ENCODE measurements at regions not wholly inside any gene's neighbourhood (a gene's known extent, or its start where the extent isn't known, plus 50 kb on each side); places are given as distances from the start of the nearest gene placed in this dataset.
"Not testable (repeated sequence)": the region's sequence is repeated elsewhere in the genome, so short reads cannot be mapped to it uniquely, and the experiment has no call there.

DNA sequence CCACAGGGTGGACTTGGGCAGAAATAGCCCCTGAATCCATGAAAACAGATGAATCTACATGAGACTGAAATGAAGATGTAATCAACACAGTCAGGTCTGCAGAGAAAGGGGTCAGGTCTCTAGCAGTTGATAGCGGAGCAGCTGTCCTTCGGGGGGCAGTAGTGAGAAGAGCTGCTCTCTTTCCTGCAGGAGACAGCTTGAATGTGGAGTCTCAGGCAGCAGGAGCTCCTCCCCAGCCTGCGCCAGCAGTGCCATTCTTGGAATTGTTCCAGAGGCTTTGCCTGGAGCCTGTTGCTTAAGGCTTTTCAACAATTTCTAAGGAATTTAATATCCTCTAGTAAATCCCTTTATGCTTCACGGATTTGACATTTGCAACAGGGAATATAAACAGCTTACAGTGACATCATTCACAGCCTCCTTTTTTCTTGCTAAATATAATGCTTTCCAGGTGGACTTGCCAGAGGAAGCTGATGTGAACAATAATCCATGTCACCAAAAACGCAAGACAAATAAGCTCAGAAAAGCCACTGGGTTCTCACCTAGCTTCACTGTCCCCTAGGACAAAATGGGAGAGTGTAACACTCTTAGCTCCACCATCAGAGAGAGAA, 1535.1 kb downstream of the RPIA start:
- H3K27me3 ChIP-seq; intact Hi-C loops (cut with DNase I; ENCODE audit: low total_unique reads); H3K27ac ChIP-seq; H3K4me1 ChIP-seq; DNase-seq; H3K4me3 ChIP-seq; H3K9me3 ChIP-seq; H3K36me3 ChIP-seq: not testable (repeated sequence)
- TF ChIP-seq, protein P1, sequence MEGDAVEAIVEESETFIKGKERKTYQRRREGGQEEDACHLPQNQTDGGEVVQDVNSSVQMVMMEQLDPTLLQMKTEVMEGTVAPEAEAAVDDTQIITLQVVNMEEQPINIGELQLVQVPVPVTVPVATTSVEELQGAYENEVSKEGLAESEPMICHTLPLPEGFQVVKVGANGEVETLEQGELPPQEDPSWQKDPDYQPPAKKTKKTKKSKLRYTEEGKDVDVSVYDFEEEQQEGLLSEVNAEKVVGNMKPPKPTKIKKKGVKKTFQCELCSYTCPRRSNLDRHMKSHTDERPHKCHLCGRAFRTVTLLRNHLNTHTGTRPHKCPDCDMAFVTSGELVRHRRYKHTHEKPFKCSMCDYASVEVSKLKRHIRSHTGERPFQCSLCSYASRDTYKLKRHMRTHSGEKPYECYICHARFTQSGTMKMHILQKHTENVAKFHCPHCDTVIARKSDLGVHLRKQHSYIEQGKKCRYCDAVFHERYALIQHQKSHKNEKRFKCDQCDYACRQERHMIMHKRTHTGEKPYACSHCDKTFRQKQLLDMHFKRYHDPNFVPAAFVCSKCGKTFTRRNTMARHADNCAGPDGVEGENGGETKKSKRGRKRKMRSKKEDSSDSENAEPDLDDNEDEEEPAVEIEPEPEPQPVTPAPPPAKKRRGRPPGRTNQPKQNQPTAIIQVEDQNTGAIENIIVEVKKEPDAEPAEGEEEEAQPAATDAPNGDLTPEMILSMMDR (IDR thresholded peaks at IDR 0.05), result peak in 1 of 7 experiments; percentile 6
- 18 to 40% (median 34%) methylated on average over 4 to 5 of the region's 5 CpGs for WGBS, 5 donors

DNA sequence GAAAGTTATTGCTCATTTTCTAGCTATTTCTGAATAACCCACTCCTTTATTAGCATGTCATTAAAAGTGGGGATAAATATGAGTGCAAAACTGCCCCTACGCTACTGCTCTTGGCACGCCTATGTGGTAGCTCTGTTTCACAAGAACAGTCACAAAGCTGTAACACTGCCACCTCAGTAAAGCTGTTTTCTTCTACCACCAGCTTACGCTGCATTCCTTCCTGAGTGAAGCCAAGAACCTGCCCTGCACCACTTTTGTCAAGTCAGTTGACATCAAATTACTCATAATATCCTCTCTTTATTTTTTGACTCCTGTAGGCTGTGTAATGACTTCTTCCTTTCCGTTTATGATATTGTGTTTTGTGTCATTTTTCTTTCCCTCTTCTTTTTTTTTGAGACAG, 1539.7 kb downstream of the RPIA start:
- H3K27ac ChIP-seq; H3K4me3 ChIP-seq; H3K4me1 ChIP-seq; H3K9me3 ChIP-seq; DNase-seq; H3K27me3 ChIP-seq; intact Hi-C loops (cut with DNase I; ENCODE audit: low total_unique reads); H3K36me3 ChIP-seq: not testable (repeated sequence)
- 77 to 88% (median 80%) methylated on average over 4 of the region's 4 CpGs for WGBS, 5 donors

DNA sequence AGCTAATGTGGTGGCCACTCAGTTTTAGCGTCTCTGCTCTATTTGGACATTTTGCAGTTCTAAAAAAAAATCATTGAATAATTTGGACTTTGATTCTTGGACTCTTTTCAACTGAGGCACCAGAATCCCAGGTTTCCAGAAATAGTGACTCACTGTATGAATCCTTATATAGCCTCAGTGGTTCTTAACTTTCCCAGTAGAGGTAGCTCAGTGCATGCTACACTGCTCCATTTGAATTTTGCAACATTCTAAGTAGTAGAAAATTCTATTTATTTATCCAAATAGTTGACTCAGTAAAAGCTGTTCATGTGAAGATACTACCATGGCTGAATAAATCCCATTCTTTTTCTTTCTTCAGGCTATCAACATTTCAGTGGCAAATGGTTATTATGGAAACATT, 1544.0 kb downstream of the RPIA start:
- H3K4me1 ChIP-seq; H3K4me3 ChIP-seq; DNase-seq; H3K36me3 ChIP-seq; H3K27ac ChIP-seq; intact Hi-C loops (cut with DNase I; ENCODE audit: low total_unique reads); H3K9me3 ChIP-seq: not testable (repeated sequence)
- WGBS, 5 donors, result 8 to 54% (median 41%) methylated on average over 1 of the region's 1 CpG; no CpG with 5 or more reads in 2 of the 5 donors
- H3K27me3 ChIP-seq, result peaks cover 0 to 15% (median 0%) of the 10 kb centered on the region in 3 donors

DNA sequence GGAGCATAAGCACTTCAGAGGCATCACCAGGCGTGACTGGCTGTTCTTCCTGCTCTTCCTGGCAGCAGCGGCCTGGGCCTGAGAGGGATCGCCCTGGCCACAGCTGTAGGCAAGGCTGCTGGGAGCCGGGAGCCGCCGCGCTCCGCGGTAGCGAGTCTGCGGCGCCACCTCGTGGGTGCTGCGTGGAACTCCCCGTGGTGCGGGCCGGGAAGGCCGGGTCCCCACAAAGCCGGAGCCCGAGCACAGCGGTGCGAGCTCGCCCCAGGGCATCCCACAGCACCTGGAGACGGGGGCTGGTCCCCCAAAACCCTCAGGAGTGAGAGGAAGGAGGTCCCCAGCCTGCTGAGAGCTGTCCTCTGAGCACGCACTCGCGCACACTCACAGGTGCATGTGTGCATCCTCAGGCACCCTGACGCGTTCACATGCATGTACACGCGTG, 1546.5 kb downstream of the RPIA start:
- 27 to 50% (median 29%) methylated on average over 1 to 31 of the region's 31 CpGs for WGBS, 5 donors
- intact Hi-C loops (cut with DNase I; ENCODE audit: low total_unique reads), result not testable (repeated sequence)
- TF ChIP-seq, protein P1 (IDR thresholded peaks at IDR 0.05), result peak in 1 of 7 experiments; percentile 7

DNA sequence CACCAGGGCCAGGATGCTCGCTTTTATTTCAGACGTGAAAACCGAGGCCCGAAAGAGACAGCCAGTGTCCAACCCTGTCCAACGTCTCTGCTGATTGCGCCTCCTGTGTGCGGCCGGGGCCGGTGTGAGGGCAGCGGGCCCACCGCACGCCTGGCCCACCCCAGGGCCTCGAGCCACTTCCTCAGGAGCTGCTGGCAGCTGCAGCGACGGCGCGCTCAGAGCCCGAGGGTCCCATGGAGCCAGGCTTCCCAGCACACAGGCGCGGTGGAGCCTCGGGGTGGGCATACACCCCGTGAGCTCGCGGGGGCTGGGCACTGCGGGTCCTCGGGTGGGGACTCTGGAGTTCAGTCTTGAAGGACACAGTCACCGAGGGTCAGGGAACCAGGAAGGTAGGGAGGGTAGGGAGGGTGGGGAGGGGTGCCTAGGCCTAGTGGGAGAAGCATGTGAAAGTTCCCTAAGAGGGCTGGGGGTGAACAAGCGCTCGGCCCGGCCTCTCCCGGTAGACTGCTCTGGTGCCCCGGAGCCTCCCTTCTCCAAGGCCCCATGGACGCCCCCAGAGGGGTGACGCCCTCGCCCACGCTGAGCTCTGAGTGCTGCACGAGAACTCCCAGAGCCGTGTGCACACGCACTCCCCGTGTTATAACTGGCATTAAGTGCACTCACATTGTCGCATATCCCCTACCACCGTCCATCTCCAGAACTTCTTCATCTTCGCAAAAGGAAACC, 1547.2 kb downstream of the RPIA start:
- peaks cover 0 to 15% (median 0%) of the 10 kb centered on the region in 3 donors for H3K27me3 ChIP-seq
- intact Hi-C loops (cut with DNase I; ENCODE audit: low total_unique reads); H3K36me3 ChIP-seq; H3K27ac ChIP-seq; H3K4me1 ChIP-seq; H3K4me3 ChIP-seq; DNase-seq; H3K9me3 ChIP-seq: not testable (repeated sequence)
- WGBS, 5 donors, result 90% methylated on average over 6 to 43 of the region's 43 CpGs

More for the DNA sequence above, 1546.5 kb downstream of the RPIA start:
- not testable (repeated sequence) for H3K36me3 ChIP-seq, H3K27ac ChIP-seq, H3K9me3 ChIP-seq, H3K4me3 ChIP-seq, H3K4me1 ChIP-seq
- peak; percentile 41 to 48 for DNase-seq
- peaks cover 0 to 15% (median 0%) of the 10 kb centered on the region in 3 donors for H3K27me3 ChIP-seq

DNA sequence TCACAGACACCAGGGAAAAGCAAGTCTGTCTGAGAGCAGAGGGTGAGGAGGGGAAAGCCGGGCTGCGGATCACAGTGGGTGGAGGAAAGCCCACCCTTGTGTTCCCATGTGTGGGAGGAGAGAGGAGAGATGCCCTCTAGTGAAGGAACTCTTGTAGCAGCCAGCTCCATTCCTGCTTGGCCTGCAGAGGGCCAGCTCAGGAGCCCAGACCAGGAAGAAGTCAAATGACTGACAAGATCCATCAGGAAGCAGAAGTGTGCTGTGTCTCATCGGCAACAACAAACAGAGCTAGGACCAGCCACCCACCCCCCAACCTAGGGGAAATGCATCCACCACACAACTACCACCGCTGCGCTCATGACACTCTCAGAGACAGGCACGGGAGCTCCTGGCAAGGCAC, 1548.3 kb downstream of the RPIA start:
- H3K36me3 ChIP-seq; DNase-seq; intact Hi-C loops (cut with DNase I; ENCODE audit: low total_unique reads); H3K9me3 ChIP-seq; H3K4me3 ChIP-seq; H3K4me1 ChIP-seq; H3K27ac ChIP-seq: not testable (repeated sequence)
- H3K27me3 ChIP-seq, result peaks cover 0 to 15% (median 0%) of the 10 kb centered on the region in 3 donors
- WGBS, 5 donors, result 47 to 92% (median 65%) methylated on average over 2 to 6 of the region's 6 CpGs

DNA sequence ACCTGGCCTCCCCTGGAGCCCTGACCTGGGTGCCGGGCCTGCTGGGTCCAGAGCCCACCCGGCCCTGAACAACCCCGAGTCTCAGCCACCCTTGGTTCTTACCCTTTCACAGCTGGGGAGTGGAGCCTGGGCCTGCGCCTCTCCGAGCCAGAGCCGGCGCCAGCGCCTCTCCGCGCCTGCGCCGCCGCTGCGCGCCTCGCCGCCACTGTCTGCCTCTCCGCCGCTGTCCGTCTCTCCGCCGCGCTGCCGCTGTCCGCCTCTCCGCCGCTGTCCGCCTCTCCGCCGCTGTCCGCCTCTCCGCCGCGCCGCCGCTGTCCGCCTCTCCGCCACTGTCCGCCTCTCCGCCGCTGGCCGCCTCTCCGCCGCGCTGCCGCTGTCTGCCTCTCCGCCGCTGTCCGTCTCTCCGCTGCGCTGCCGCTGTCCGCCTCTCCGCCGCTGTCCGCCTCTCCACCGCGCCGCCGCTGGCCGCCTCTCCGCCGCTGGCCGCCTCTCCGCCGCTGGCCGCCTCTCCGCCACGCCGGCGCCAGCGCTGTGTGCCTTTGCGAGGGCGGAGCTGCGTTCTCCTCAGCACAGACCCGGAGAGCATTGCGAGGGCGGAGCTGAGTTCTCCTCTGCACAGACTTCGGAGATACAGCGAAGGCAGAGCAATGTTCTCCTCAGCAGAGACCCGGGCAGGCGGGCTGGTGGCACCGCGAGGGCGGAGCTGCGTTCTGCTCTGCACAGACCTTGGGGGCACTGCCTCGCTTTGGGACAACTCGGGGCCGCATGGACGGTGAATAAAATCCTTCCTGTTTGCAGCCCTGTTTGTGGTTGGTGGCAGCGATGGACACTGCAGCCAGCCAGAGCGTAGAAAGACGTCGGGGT, 1553.7 kb downstream of the RPIA start:
- H3K27me3 ChIP-seq; H3K4me1 ChIP-seq; H3K27ac ChIP-seq; intact Hi-C loops (cut with DNase I; ENCODE audit: low total_unique reads); H3K9me3 ChIP-seq; H3K36me3 ChIP-seq; H3K4me3 ChIP-seq: not testable (repeated sequence)
- DNase-seq, result peak in 1 of 2 donors; percentile 30
- WGBS, 5 donors, result 36 to 87% (median 84%) methylated on average over 33 to 88 of the region's 94 CpGs

DNA sequence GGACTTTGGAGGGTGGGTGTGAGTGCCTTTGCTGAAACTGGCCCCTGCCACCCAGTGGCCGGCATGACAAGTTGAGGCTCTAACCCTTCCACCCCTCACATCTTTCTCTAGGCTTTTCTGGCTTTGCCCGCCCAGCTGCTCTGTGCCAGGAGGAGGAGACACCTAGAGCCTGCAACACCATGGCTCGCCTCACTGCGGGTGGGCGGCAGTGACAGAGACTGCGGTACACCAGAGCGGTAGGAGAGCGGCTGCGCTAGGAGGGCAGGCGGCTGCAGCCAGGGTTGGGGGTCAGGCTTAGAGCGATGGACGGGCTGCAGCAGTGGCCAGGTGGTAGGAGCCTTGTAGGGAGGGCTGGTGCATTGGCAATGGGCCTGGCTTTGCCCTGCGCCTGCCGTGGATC, 1556.9 kb downstream of the RPIA start:
- DNase-seq; H3K27me3 ChIP-seq; H3K4me1 ChIP-seq; H3K4me3 ChIP-seq; intact Hi-C loops (cut with DNase I; ENCODE audit: low total_unique reads); H3K36me3 ChIP-seq; H3K9me3 ChIP-seq; H3K27ac ChIP-seq: not testable (repeated sequence)
- 92 to 98% (median 95%) methylated on average over 6 to 10 of the region's 14 CpGs; no CpG with 5 or more reads in 1 of the 5 donors for WGBS, 5 donors

DNA sequence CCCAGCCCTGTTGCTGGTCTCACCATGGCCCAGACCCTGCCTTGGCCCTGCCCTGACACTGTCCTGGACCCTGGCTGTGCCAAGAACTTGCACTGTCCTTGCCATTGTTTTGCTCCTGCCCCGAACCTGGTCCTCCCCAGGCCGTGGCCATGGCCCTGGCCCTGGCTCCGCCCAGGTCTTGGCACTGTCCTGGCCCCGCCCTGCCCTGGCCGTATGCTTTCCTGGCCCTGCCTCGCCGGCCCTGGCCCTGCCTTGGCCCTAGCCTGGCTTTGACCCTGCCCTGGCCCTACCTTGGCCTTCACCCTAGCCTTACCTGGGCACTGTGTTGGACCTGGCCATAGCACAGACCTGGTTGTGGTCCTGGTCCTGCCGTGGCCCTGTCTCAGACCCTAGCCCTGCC, 1558.9 kb downstream of the RPIA start:
- 62 to 75% (median 66%) methylated on average over 4 to 8 of the region's 8 CpGs for WGBS, 5 donors
- DNase-seq; intact Hi-C loops (cut with DNase I; ENCODE audit: low total_unique reads): not testable (repeated sequence)

More for the DNA sequence above, 1558.9 kb downstream of the RPIA start:
- not testable (repeated sequence) for H3K4me1 ChIP-seq, H3K27me3 ChIP-seq, H3K36me3 ChIP-seq, H3K4me3 ChIP-seq, H3K27ac ChIP-seq, H3K9me3 ChIP-seq

All from stomach (tissue), 8 donors.